Vagina (tissue), 2 donors: ENCODE measurements at regions not wholly inside any gene's neighbourhood (a gene's known extent, or its start where the extent isn't known, plus 50 kb on each side); places are given as distances from the start of the nearest gene placed in this dataset.

Experiments used
- CTCF ChIP-seq, 3 experiments: fragments of 450-650 bp in 2 of 3; fragments of 200-600 bp in 1 of 3; sonication (generic) in 1 of 3; IDR thresholded peaks; one replicate each; pipeline ENCODE4 v1.5.1; 2017 to 2019; ENCODE audit warnings: antibody characterized with exemption in 3 of 3, mild to moderate bottlenecking in 2 of 3, moderate library complexity in 2 of 3
- POLR2AphosphoS5 ChIP-seq, 2 donors: sonication (generic); formaldehyde crosslinking; IDR thresholded peaks; one replicate each; pipeline ENCODE4 v1.9.0; 2017; ENCODE audit warnings: antibody characterized with exemption in 2 of 2, mild to moderate bottlenecking in 2 of 2, low read depth in 1 of 2; ENCODE audit not compliant: insufficient read depth in 1 of 2

GRCh38 chr6:105603788-105604586 is 201.1 kb upstream of the PREP start:
- peak; percentile 39 to 78 for TF ChIP-seq POLR2AphosphoS5 (IDR thresholded peaks at IDR 0.05; ENCODE audit: insufficient read depth in 1 of 2, low read depth in 1 of 2)
- TF ChIP-seq CTCF (IDR thresholded peaks at IDR 0.05), result no peak
